K562 (cell line): ENCODE measurements at regions not wholly inside any gene's neighbourhood (a gene's known extent, or its start where the extent isn't known, plus 50 kb on each side); places are given as distances from the start of the nearest gene placed in this dataset.

ENCODE experiments used
- ATAC-seq: fragments of 200-7000 bp; cut with Tn5 transposase; 3 replicates; pipeline ENCODE4 v1.9.1; 2020; ENCODE audit warnings: moderate library complexity
- BruUV-seq: library from RNA; stranded (reverse); fragments of 400-500 nt; replicated peaks from 2 replicates; lab custom pipeline; 2021; lab: Mats Ljungman, UMichigan
- CTCF ChIA-PET: fragments of 300-600 bp; formaldehyde crosslinking; extraction: SDS; loops from one replicate; lab custom pipeline; 2021; ENCODE audit warnings: low intra/inter-chr PET ratio; lab: Yijun Ruan, JAX
- POLR2A ChIA-PET: fragments of 300-600, 350-650 bp; sonication (Branson Sonifier 250); formaldehyde crosslinking; extraction: SDS; loops from one replicate; lab custom pipeline; 2021; ENCODE audit warnings: antibody characterized with exemption, inconsistent platforms; lab: Yijun Ruan, JAX
- DNase-seq, 4 experiments: peaks; one replicate each; pipeline versions ENCODE4 v3.0.0 to v3.0.0-alpha.2; 2011 to 2018; ENCODE audit warnings: low spot score in 3 of 4, mixed read lengths in 3 of 4; ENCODE audit errors: extremely low read depth in 1 of 4
- FAIRE-seq: peaks from 2 replicates; lab custom pipeline; 2011; peaks lifted over from hg19 to GRCh38; lab: Jason Lieb, UNC
- H2AFZ ChIP-seq: 2 replicates; pipeline ENCODE4 v1.6.0; 2011; ENCODE audit warnings: low read depth, low read length, control low read depth, inconsistent platforms
- H3K27ac ChIP-seq: fragments of 200-600 bp; 3 replicates; pipeline ENCODE4 v1.8.0; 2011; ENCODE audit warnings: low read depth, mild to moderate bottlenecking, control low read depth, inconsistent platforms, low read length, moderate library complexity, mixed read lengths; ENCODE audit errors: extremely low read depth
- H3K27me3 ChIP-seq, 2 experiments: fragments of 300-600 bp in 1 of 2; 2 replicates in 1 of 2; 3 replicates in 1 of 2; pipeline versions ENCODE4 v1.6.0 to v1.8.0; 2011; ENCODE audit warnings: inconsistent platforms in 2 of 2, low read length in 2 of 2, mild to moderate bottlenecking in 1 of 2, mixed read lengths in 1 of 2, moderate library complexity in 1 of 2; ENCODE audit not compliant: control insufficient read depth in 2 of 2, insufficient read depth in 2 of 2
- H3K36me3 ChIP-seq: fragments of 300-600 bp; 3 replicates; pipeline ENCODE4 v1.8.0; 2011; ENCODE audit warnings: mild to moderate bottlenecking, low read length, inconsistent platforms; ENCODE audit not compliant: control insufficient read depth, insufficient read depth
- H3K4me1 ChIP-seq, 2 experiments: fragments of 200-600 bp in 1 of 2; replicated peaks in 1 of 2; 2 replicates in 1 of 2; 3 replicates in 1 of 2; pipeline versions ENCODE4 v1.5.1 to v1.8.0; 2011; ENCODE audit warnings: inconsistent platforms in 2 of 2, low read length in 2 of 2, mild to moderate bottlenecking in 1 of 2, mixed read lengths in 1 of 2, moderate library complexity in 1 of 2; ENCODE audit not compliant: control insufficient read depth in 2 of 2, insufficient read depth in 2 of 2
- H3K4me2 ChIP-seq: 2 replicates; pipeline ENCODE4 v1.6.1; 2011; ENCODE audit warnings: low read length, control low read depth, inconsistent platforms, mixed read lengths; ENCODE audit not compliant: insufficient read depth
- H3K4me3 ChIP-seq: fragments of 200-600 bp; sonication (generic), shearing (Covaris generic); 2 replicates; pipeline ENCODE4 v1.5.1; 2016; ENCODE audit warnings: control low read depth, inconsistent platforms
- H3K79me2 ChIP-seq: fragments of 200-600 bp; 3 replicates; pipeline ENCODE4 v1.8.0; 2011; ENCODE audit warnings: low read length, inconsistent platforms; ENCODE audit not compliant: control insufficient read depth, insufficient read depth
- H3K9ac ChIP-seq, 2 experiments: 2 replicates each; pipeline versions ENCODE4 v1.6.0 to v1.6.1; 2011; ENCODE audit warnings: low read depth in 2 of 2, low read length in 2 of 2, control low read depth in 1 of 2, inconsistent platforms in 1 of 2, mild to moderate bottlenecking in 1 of 2, mixed read lengths in 1 of 2; ENCODE audit not compliant: insufficient read depth in 1 of 2
- H3K9me1 ChIP-seq: one replicate; pipeline ENCODE4 v1.6.0; 2011; ENCODE audit warnings: inconsistent platforms, mild to moderate bottlenecking, low read length, moderate library complexity; ENCODE audit not compliant: control insufficient read depth, insufficient read depth
- H3K9me3 ChIP-seq: replicated peaks from 2 replicates; pipeline ENCODE4 v1.5.1; 2011; ENCODE audit warnings: low read depth, low read length, inconsistent platforms; ENCODE audit not compliant: control insufficient read depth, insufficient read depth
- H4K20me1 ChIP-seq: replicated peaks from 2 replicates; pipeline ENCODE4 v1.6.1; 2011; ENCODE audit warnings: low read length, inconsistent platforms, mixed read lengths; ENCODE audit not compliant: control insufficient read depth, insufficient read depth
- ATF7 ChIP-seq: fragments of 450-650 bp; IDR thresholded peaks from 2 replicates; pipeline ENCODE4 v1.7.1; 2014; ENCODE audit warnings: mild to moderate bottlenecking, moderate library complexity
- CEBPB ChIP-seq: fragments of 450-650 bp; IDR thresholded peaks from 2 replicates; pipeline ENCODE4 v1.6.1; 2016; ENCODE audit warnings: missing genetic modification characterization, missing compliant biosample characterization
- CTBP1 ChIP-seq: fragments of 450-650 bp; IDR thresholded peaks from 2 replicates; pipeline ENCODE4 v1.6.1; 2016; ENCODE audit warnings: borderline replicate concordance
- DNMT1 ChIP-seq: fragments of 450-650 bp; IDR thresholded peaks from 2 replicates; pipeline ENCODE4 v1.6.1; 2016; ENCODE audit warnings: antibody characterized with exemption, mild to moderate bottlenecking
- EWSR1 ChIP-seq: fragments of 450-650 bp; IDR thresholded peaks from 2 replicates; pipeline ENCODE4 v1.6.1; 2018; ENCODE audit warnings: borderline replicate concordance, mild to moderate bottlenecking, low read depth, moderate library complexity; ENCODE audit not compliant: partially characterized antibody
- GABPB2 ChIP-seq: fragments of 250-450 bp; sonication (Bioruptor Pico); conservative IDR thresholded peaks from 2 replicates; pipeline ENCODE4 v1.5.1; 2021; ENCODE audit warnings: mild to moderate bottlenecking
- GATA2 ChIP-seq: sonication (generic); formaldehyde crosslinking; IDR thresholded peaks from 2 replicates; pipeline ENCODE4 v1.4.0; 2020; ENCODE audit warnings: mild to moderate bottlenecking, missing genetic modification reagents
- HSF4 ChIP-seq: fragments of 250-450 bp; sonication (Bioruptor Pico); IDR thresholded peaks from 2 replicates; pipeline ENCODE4 v2.1.2; 2022; ENCODE audit warnings: mild to moderate bottlenecking, moderate library complexity, borderline replicate concordance
- NBN ChIP-seq: fragments of 450-650 bp; IDR thresholded peaks from 2 replicates; pipeline ENCODE4 v1.6.1; 2016; ENCODE audit warnings: low read depth, mild to moderate bottlenecking
- NFE2 ChIP-seq: IDR thresholded peaks from 2 replicates; pipeline ENCODE4 v1.6.1; 2014; ENCODE audit warnings: antibody characterized with exemption, low read depth
- POLR2G ChIP-seq: fragments of 200-400 bp; formaldehyde crosslinking; IDR thresholded peaks from 2 replicates; pipeline ENCODE4 v1.6.1; 2017; ENCODE audit warnings: low read depth, mild to moderate bottlenecking, antibody characterized with exemption, low read length, moderate library complexity
- PURB ChIP-seq: sonication (generic); formaldehyde crosslinking; IDR thresholded peaks from 2 replicates; pipeline ENCODE4 v1.9.0; 2021; ENCODE audit warnings: low read depth, mild to moderate bottlenecking, missing genetic modification reagents
- RAD51 ChIP-seq: fragments of 450-650 bp; IDR thresholded peaks from 2 replicates; pipeline ENCODE4 v1.7.1; 2016; ENCODE audit warnings: low read depth, mild to moderate bottlenecking, borderline replicate concordance
- RBM39 ChIP-seq: fragments of 200-400 bp; formaldehyde crosslinking; optimal IDR thresholded peaks from 2 replicates; pipeline ENCODE3; 2018; ENCODE audit warnings: low read depth, low read length
- RCOR1 ChIP-seq, 2 experiments: IDR thresholded peaks; 2 replicates each; pipeline ENCODE4 v1.6.1; 2012; ENCODE audit warnings: low read depth in 2 of 2, low read length in 2 of 2, borderline replicate concordance in 1 of 2, improper control_type of control experiment in 1 of 2
- SMARCC2 ChIP-seq: fragments of 450-650 bp; IDR thresholded peaks from 2 replicates; pipeline ENCODE4 v1.6.1; 2017; ENCODE audit warnings: antibody characterized with exemption, moderate library complexity, mild to moderate bottlenecking, low read depth
- ZBTB1 ChIP-seq: sonication (generic); formaldehyde crosslinking; IDR thresholded peaks from 2 replicates; pipeline ENCODE4 v1.8.1; 2023; ENCODE audit warnings: missing genetic modification reagents, low read depth, mild to moderate bottlenecking, borderline replicate concordance
- ZNF143 ChIP-seq: sonication (generic); formaldehyde crosslinking; IDR thresholded peaks from 2 replicates; pipeline ENCODE4 v1.9.0; 2022; ENCODE audit warnings: mild to moderate bottlenecking, missing genetic modification reagents
- ZNF239 ChIP-seq: fragments of 250-450 bp; sonication (Bioruptor Pico); IDR thresholded peaks from 2 replicates; pipeline ENCODE4 v1.4.0; 2020; ENCODE audit warnings: mild to moderate bottlenecking
- ZNF695 ChIP-seq: fragments of 450-650 bp; formaldehyde crosslinking; IDR thresholded peaks from 2 replicates; pipeline ENCODE4 v1.4.0; 2020; ENCODE audit warnings: mild to moderate bottlenecking, moderate library complexity
- ZNF77 ChIP-seq: fragments of 250-450 bp; sonication (Bioruptor Pico); IDR thresholded peaks from 2 replicates; pipeline ENCODE4 v1.5.0; 2020
- WGBS: fragments of 100-300 bp; shearing (Covaris generic); methylation state at CpG from one replicate; pipeline ENCODE4 v1.1.6; 2016; ENCODE audit warnings: low coverage, mixed read lengths; ENCODE audit not compliant: insufficient coverage; ENCODE audit errors: missing lambda C conversion rate; 5-methylcytosine and 5-hydroxymethylcytosine counted together
- in situ Hi-C: fragments of 300-500 bp; cut with MboI; formaldehyde crosslinking; loops from 4 replicates; pipeline ENCODE4 v1.15.0; 2018; ENCODE audit warnings: inconsistent platforms, mixed read lengths
- intact Hi-C: fragments of 100-400 bp; cut with micrococcal nuclease; formaldehyde crosslinking; loops from 2 replicates; pipeline ENCODE4 v1.14.2; 2022
- TF ChIP-seq, protein P1 (sequence below): fragments of 250-450 bp; sonication (Bioruptor Pico); IDR thresholded peaks from 2 replicates; pipeline ENCODE4 v1.8.0; 2021; ENCODE audit warnings: moderate library complexity, mild to moderate bottlenecking, inconsistent platforms
- TF ChIP-seq, protein P2 (sequence below), 2 experiments: fragments of 450-650 bp; conservative IDR thresholded peaks; 2 replicates each; pipeline ENCODE4 v1.6.1; 2017; ENCODE audit warnings: mild to moderate bottlenecking in 2 of 2, moderate library complexity in 2 of 2

DNA sequence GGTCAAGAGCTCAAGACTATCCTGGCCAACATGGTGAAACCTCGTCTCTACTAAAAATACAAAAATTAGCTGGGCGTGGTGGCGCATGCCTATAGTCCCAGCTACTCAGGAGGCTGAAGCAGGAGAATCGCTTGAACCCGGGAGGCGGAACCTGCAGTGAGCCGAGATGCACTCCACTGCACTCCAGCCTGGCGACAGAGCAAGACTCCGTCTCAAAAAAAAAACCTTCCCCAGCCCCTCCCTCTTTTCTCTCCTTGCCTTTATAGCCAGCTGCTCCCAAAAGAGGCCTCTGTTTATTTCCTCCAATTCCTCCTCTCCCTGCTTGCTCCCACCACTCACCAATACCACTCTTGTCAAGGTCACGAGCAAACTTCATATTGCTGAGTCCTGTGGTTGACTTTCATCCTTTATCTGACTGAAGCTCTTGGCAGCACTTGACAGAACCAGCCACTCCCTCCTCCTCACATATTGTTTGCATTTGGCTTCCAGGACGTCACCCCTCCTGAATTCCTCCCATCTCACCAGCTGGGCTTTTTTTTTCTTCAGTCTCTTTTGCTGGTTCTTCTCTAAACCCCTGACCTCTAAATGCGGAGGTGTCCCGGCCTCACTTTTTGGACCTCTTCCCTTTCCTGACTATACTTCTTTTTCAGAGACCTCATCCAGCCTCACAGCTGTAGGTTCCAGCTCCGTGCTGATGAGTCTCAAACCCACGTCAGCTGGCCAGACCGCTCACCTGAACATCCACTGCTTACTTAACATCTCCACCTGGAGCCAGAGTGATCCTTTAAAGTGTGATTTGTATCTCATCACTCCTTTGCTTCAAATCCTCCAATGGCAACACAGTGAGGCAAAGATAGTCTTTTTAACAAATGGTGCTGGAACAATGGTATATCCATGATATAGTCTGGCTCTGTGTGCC, 84.6 kb upstream of the CAB39 start:
- H3K27me3 ChIP-seq, result no peaks in the 10 kb centered on the region
- H3K36me3 ChIP-seq, result no peaks in the 10 kb centered on the region
- H3K9me1 ChIP-seq, result no peaks in the 10 kb centered on the region
- H3K4me3 ChIP-seq, result no peak overlapping the region
- H3K4me1 ChIP-seq, result peaks cover 0 to 7% of the 10 kb centered on the region in 2 experiments; a peak in 3 of 5 replicates
- no peaks in the 10 kb centered on the region for H3K9me3 ChIP-seq
- H3K79me2 ChIP-seq, result no peaks in the 10 kb centered on the region
- ChIA-PET POLR2A (interaction anchor here (0.6 to 1.3 kb wide), 5 partner anchors 13 to 220 kb away, joined by 3 to 5 read pairs (median 3); no protein-coding TSS in a partner anchor), CTCF (no interaction called here)
- peak overlapping the region; percentile 66 for H3K4me2 ChIP-seq
- H2AFZ ChIP-seq, result peak overlapping the region; percentile 84
- ATAC-seq (peak; percentile 96), DNase-seq (peak in 2 of 4 experiments; percentile 58 to 75), FAIRE-seq (peak; percentile 95)
- H3K27ac ChIP-seq, result no peak overlapping the region
- in situ Hi-C loops, result no loop called here
- no TSS peak for BruUV-seq
- peak overlapping the region in 1 of 2 experiments; percentile 64; a peak in 1 of 4 replicates for H3K9ac ChIP-seq
- WGBS, result 17% methylated on average over 11 of the region's 16 CpGs
- H4K20me1 ChIP-seq, result no peaks in the 10 kb centered on the region
- intact Hi-C loops, result no loop called here
- TF ChIP-seq ZNF77 (CRISPR knock-in tag), result no peak
- TF ChIP-seq NFE2, result peak; percentile 51
- no peak for TF ChIP-seq EWSR1
- TF ChIP-seq RCOR1 (IDR thresholded peaks at IDR 0.05; ENCODE audit: borderline replicate concordance in 1 of 2, low read depth in 2 of 2, low read length in 2 of 2), result peak in 1 of 2 experiments; percentile 54; a peak in 1 of 4 replicates
- TF ChIP-seq CEBPB (tag), result no peak
- no peak for TF ChIP-seq RBM39
- TF ChIP-seq SMARCC2, result no peak
- TF ChIP-seq, protein P1, sequence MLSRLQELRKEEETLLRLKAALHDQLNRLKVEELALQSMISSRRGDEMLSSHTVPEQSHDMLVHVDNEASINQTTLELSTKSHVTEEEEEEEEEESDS (CRISPR knock-in tag), result no peak
- TF ChIP-seq POLR2G, result no peak
- TF ChIP-seq DNMT1, result no peak
- no peak for TF ChIP-seq ZNF143 (CRISPR knock-in tag)
- no peak for TF ChIP-seq HSF4
- TF ChIP-seq, protein P2, sequence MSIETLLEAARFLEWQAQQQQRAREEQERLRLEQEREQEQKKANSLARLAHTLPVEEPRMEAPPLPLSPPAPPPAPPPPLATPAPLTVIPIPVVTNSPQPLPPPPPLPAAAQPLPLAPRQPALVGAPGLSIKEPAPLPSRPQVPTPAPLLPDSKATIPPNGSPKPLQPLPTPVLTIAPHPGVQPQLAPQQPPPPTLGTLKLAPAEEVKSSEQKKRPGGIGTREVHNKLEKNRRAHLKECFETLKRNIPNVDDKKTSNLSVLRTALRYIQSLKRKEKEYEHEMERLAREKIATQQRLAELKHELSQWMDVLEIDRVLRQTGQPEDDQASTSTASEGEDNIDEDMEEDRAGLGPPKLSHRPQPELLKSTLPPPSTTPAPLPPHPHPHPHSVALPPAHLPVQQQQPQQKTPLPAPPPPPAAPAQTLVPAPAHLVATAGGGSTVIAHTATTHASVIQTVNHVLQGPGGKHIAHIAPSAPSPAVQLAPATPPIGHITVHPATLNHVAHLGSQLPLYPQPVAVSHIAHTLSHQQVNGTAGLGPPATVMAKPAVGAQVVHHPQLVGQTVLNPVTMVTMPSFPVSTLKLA (conservative IDR thresholded peaks at IDR 0.05), result 0 out of 4 replicates have a peak, but pooled peaks of 1 of the 2 experiments have one; percentile 18
- TF ChIP-seq PURB (CRISPR knock-in tag), result no peak
- no peak for TF ChIP-seq ZBTB1 (CRISPR knock-in tag)
- no peak for TF ChIP-seq GATA2 (CRISPR knock-in tag)
- no peak for TF ChIP-seq GABPB2
- TF ChIP-seq RAD51, result no peak
- TF ChIP-seq NBN, result peak; percentile 43; the same call in 1 of the 2 replicates
- no peak for TF ChIP-seq ZNF239 (CRISPR knock-in tag)
- TF ChIP-seq ATF7, result 0 out of 2 replicates have a peak, but pooled peaks have one; percentile 17
- no peak for TF ChIP-seq ZNF695 (CRISPR knock-in tag)
- 0 out of 2 replicates have a peak, but pooled peaks have one; percentile 37 for TF ChIP-seq CTBP1
